IPS DF 4.7 (cell line): ENCODE measurements at regions not wholly inside any gene's neighbourhood (a gene's known extent, or its start where the extent isn't known, plus 50 kb on each side); places are given as distances from the start of the nearest gene placed in this dataset.

Source experiments
- DNase-seq: peaks from one replicate; pipeline ENCODE4 v3.0.0-alpha.2; 2013; ENCODE audit warnings: low spot score; ENCODE audit errors: extremely low read depth

DNA sequence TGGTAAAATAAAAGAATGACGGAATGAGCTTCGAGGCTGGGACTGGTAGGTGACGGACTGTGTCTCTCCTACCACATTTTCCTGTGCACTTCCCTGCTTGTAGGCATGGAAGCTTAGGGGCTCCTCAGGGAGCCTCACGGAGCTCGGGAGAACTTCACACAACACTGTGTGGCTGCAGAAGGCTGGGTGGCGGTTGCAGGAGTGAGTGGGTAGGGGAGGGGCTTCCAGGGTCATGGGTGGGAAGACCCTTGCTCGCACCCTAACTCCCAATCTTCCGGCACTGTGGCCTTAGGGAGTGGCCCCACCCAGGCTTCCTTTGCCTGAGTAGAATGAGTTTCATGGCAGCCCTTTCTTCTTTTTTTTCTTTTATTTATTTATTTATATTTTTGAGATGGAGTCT lies 128.6 kb downstream of the INHBB start:
- DNase-seq, result no peak

DNA sequence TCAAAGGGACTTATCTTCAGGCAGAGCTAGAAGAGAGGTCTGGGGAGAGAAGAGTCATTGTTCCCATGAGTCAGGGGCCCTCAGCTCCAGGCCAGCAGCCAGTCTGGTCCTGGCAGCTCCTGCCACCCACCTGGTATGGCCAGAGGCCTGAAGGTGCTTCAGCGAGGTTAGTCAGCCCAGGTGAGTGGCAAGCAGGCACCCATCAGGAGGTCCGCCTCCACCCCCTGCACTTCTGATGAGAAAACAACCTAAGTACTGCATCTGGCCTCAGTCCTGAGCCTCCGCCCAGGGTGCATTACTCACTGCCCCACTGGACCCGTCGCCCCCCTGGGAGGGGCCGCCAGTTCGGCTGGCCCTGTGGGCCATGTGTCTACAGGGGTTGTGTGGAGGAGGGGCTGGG lies 130.2 kb downstream of the INHBB start:
- no peak for DNase-seq

DNA sequence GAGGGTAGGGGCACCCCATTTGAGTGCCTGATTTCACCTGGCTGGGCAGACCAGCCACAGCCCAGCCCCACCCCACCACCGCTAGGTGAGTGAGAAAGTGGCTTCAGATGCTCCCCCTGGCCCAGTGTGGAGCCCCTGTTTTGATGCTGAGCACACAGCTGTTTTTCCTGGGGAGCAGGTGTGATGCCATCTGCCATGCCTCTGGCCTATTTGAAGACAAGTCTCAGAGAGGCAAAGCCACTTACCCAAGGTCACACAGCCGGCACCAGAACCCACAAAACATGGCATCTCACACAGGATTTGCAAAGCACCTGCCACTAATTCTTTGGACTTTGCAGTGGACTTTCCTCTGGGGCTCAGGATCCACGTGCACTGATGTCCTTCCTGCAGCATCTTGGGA lies 131.3 kb downstream of the INHBB start:
- no peak for DNase-seq

DNA sequence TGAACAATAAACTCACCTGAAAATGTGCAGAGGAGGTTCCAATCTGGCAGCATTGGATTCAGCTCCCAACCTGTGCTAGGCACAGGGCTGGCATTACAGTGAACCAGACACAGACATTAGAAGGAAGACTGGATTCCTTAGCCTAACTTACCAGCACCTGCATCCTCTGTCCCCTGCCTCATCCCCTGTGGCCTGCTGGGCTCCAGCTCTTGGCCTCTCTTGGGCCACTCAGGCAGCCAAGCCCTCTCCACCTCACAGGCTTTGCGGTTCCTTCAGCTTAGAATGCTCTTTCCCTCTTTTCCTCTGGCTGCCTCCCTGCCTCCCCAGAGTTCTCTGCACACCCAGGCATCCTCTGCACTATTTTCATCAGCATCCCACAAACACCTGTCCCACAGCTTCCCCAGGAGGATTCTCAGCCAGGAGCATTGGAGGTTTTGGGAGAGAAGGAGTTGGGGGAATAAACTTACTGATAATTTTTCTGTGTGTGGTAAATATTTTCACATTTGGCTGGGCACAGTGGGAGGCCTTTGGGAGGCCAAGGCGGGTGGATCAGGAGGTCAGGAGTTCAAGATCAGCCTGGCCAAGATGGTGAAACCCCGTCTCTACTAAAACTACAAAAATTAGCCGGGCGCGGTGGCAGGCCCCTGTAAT lies 132.0 kb downstream of the INHBB start:
- DNase-seq, result no peak

DNA sequence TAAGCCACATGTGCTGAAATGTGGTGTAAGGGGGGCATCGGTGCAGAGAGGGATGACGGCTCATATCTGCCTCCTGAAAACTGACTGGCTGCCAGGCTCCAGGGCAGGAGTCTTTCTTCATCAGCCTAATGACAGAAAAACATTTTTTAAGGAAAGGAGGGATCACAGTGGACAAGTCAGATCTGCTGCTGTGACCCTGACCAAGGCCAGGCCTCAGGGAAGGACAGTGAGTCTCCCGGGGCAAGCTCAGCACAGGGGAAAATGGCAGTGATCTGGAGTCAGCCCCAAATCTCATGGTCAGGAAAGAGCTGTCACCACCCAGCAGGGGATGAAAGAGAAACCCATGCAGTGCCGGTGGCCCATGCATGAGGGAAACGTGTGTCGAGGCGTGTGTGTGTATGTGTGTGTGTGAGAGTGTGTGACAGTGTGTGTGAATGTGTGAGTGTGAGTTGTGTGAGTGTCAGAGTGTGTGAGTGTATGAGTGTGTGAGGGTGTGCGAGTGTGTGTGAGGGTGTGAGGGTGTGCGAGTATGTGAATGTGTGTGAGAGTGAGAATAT lies 134.5 kb downstream of the INHBB start:
- DNase-seq, result no peak

DNA sequence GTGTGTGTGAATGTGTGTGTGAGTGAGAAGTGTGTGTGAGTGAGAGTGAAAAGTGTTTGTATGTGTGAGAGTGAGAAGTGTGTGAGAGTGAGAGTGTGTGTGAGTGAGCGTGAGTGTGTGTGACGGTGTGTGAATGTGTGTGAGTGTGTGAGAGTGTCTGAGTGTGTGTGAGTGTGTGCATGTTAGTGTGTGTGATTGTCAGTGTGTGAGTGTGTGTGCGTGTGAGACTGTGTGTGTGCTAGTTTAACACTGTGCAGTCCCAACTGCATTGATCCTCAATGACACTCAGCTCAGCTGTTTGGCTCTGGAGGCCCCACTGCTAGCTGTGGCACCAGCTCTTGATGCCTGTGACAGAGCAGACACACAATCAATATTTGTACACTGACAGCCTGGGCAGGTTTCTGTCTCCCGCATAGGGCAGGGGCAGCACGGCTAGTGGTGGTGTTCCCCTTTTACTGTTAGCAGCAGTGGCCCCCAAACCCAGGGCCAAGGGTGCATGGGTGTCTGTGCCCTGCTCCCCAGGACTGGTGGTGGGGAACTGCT lies 135.0 kb downstream of the INHBB start:
- no peak for DNase-seq

DNA sequence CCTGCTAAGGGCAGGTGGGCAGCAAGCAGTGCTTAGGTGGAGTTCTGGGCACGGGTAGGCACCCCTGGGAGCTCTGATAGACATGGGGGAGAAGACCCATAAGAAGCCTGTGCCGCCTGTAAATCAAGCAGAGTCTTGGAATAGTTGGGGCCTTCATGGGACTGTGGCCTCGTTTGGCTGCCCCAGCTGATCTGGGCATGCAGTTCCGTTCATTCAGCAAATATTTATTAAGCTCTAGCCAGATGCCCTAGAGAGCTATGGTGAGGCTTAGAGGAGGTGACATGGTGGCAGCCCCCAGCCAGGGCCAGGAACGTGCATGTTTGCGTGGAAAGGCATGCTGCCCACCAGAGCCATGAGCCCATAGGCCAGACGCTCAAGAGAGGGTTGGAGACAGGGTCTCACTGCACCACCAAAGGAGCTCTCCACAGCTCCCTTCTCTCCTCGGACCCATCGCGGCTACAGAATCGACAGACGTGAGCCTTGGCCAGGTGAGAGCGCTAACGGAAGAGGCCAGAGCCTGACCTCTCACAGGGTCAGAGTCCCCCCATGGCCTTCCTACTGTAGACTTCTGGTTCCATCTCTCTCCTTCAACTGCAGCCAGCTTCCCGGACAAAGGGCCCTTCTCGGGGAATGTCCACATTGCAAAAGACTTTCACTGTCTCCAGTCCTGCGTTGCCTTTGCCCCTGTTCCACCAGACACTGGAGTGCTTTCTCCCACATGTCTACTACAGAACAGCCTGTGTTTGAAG lies 135.7 kb downstream of the INHBB start:
- no peak for DNase-seq

DNA sequence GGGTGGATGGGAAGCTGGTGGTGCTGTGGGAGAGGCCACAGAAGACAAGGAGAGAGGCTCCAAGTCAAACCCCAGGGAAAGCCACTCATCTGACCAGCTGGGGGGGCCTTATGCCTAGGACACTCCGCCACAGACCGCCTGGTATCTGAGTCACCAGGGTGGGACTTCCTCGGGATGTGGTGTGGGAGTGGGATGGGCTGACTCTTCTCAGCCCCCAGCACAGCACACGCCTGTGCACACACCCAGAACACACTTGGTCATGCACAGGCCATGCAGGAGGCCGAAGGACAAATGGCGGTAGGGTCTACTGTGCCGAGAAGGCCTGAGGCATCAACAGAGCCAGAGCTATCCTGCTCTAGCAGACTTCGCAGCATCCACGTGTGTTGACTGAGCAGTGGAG lies 136.4 kb downstream of the INHBB start:
- DNase-seq, result no peak

DNA sequence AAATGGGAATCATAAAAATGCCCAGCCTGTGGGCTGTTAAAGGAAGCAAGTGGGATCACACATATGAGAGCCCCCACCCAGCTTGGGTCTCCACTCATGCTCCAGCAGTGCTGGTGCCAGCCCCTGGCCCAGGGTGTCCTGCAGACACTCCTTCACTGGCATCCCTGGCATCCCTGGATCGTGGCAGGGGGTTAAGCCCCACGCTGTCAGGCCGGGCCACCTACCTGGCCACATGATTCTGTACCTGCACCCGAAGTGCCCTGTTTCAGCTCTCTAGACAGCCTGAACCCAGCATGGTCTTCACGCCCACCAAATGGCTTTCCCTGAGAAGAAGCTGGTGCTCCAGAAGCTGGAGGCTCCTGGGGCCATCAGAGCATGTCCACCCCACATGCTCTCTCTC lies 137.4 kb downstream of the INHBB start:
- no peak for DNase-seq

DNA sequence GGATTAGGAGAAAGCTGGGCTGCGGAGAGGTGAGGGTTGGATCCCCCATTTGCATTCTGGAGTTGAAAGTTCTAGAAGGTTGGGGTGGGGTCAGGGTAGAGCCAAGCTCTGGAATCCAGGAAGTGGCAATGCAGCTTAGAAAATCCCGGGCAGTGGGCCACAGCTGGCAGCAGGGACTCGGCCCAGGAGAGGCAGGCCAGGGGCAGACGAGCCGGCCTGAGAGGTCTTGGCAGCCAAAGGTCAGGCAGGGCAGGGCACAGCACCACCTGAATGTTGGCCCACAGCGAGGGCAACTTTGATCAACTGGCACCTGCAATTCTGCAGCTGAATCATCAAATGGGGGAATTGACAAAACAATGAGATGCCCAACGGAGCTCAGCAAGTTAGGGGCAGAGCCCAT lies 139.2 kb downstream of the INHBB start:
- no peak for DNase-seq

DNA sequence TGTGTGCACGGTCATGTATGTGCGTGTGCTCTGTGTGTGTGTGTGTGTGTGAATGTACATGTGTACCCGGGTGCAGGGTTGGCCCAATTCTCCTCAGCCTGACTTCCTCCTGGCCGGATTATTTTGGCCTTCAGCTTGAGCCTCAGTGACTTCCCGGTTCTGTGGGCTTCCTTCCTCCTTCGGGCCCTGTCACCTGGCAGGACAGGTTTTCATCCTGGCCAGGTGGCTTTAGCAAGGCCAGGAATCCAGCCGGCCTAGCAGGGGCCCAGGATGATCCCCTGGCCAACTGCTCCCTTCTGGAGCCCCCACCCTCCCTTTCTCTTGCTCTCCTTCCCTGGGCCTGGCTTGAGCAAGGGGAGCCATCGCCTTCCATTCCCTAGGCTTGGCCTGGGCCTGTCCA lies 140.5 kb downstream of the INHBB start:
- no peak for DNase-seq

DNA sequence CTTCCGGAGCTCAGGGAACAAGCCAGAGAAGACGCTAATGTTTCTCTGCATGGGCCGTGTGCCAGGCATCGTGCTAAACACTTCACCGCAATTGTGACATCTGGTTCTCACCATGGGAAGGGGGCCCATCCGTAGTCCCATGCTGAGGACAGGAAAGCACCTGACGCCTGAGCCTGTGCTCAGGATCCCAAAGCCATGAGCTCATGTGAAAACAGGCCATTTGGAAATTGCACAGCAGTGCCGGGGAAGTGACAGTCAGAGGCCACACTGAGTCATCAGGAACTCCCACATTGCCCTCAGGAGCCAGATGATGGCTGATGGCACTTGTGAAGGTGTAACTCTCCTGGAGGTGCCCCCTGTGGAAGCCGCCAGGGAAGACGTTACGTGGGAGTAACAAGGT lies 141.0 kb downstream of the INHBB start:
- DNase-seq, result no peak

DNA sequence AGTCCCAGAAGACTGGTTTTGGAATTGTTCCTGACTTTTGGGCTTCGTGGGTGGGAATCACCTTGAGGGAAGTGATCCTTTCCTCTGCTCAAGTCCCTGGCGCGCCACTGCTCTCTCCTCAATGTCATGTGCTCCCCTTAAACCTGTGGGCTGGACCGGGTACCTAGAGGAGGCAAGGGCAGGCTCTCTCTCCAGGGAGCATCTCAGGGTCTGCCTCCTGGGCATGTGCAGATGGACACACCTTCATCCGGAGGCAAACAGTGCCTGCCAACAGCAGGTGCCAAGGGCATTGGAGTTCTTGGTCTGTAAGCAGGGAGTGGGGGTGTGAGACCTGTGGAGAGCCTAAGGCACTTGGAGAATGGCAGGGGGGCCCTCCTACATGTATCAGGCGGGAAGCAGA lies 142.6 kb downstream of the INHBB start:
- DNase-seq, result no peak

DNA sequence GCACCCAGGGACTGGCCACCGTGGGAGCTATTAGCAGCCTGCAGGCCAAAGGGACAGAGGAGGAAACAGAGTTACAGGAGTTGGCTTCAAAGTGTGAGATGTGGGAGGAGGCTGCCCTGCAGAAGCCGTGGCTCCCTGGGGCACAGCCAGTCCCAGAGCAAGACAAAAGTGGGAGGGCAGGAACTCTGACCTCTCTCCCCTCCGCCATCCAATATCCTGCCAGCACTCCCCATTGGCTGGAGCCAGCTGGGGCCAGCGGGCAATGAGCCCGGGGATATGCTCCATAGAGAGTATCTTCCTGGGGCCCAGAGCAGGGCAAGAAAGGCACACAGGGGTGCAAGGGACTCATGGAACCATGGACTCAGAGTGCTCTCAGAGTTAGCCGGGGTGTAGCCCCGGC lies 143.1 kb downstream of the INHBB start:
- DNase-seq, result no peak

DNA sequence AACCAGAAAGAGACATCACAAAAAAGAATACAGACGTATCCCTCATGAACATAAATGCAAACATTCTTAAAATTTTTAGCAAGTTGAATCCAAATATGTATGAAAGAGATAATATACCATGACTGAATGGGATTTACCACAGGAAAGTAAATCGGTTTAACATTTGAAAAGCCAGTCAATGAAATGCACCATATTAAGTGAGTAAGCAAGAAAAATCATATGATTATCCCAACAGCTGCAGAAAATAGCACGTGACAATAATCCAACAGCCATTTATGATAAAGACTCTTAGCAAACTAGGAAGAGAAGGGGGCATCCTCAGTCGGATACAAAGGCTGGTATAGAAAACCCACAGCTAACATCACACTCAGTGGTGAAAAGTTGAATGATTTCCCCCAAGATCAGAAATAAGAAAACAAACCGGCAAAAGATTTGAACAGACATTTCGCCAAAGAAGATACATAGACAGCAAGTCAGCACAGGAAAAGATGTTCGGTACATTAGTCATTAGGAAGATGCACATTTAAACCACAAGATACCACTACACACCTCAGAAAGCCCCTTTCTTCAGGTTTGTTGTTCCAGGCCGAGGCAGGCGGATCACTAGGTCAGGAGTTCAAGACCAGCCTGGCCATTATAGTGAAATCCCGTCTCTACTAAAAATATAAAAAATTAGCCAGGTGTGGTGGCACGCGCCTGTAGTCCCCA lies 144.3 kb downstream of the INHBB start:
- DNase-seq, result no peak

DNA sequence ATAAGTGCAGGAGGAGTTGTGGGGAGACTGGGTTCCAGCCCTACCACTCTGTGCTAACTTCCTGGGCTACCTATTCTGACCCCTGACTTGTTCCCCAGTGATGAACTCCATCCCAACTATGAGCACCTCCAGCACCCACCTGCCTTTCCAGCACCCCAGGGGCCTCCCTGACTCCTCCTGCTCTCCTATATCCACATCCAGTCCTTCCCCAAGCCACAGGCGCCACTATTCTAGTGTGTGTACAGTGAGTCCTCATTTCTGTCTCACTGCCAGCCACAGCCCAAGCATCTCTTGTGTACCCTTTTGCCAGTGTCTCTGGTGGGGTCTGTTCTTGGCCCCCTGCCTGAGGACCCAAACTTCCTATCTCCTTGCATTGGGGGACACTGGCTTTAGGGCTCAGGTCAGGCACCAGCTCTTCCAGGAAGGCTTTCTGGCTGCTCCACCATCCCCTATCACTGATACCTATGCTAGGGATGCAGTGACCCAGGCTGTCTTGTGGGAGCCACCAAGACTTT lies 145.2 kb downstream of the INHBB start:
- no peak for DNase-seq

DNA sequence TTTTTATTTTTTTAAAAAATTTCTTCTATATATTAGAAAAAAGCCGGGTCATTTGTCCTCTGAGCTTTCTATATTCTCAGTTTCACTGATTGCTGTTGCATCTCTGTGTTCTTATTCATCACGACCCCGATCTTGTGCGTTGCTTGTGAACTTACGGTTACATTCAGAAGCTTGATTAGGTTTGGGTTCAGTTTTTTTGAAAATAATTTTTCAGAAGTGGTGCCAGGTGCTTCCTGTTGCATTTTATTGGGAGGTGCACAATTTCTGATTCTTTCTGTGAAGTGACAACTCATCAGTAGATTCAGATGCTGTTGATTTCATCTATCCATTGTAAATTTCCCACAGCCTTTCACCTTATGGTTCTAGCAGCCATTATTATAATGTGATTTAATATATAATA lies 147.3 kb downstream of the INHBB start:
- no peak for DNase-seq

DNA sequence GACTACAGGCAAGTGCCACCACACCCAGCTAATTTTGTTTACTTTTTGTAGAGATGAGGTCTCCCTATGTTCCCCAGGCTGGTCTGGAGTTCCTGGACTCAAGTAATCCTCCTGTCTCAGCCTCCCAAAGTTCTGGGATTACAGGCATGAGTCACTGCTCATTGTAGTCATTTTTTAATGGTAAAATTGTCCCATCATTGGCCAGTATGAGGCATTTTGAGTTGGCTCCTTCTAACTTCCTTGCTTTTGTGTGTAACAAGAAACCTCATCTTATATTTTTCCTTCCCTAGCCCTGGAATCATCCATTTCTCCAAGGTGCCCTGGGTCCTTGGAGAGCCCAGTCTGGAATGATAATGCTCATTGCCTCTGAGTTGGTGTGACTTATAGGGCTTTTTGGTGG lies 148.5 kb downstream of the INHBB start:
- DNase-seq, result no peak

DNA sequence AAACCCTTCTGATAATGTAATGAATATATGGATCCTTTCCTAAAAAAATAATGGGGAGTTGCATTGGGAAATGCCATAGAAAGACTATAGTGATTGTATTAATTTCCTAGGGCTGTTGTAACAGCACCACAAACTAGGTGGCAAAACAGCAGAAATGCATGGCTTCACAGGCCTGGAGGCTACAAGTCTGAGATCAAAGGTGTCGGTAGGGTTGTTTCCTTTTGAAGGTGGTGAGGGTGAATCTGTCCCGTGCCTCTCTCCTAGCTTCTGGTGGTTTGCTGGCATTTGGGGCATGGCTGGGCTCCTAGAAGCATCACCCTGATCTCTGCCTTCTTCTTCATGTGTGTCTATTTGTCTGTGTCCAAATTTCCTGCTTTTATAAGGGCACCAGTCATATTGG lies 149.7 kb downstream of the INHBB start:
- DNase-seq, result no peak

DNA sequence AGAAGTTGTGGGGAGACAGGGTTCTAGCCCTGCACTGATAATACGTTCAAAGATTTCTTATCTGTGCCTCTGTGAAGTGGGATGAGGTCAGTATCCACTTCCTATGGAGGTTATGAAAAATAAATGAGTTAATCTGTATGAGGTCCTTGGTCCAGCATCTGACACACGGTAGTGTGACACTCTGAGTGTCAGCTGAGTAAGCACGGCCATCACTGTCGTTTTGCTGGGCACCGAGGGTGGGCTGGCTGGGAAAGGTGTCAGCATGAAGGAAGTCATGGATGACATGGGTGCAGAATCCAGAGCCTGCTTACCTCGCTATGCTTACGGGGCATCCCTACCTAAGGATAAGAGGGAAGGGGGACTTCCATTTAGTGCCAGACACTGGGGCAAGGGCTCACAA lies 150.3 kb downstream of the INHBB start:
- DNase-seq, result no peak

DNA sequence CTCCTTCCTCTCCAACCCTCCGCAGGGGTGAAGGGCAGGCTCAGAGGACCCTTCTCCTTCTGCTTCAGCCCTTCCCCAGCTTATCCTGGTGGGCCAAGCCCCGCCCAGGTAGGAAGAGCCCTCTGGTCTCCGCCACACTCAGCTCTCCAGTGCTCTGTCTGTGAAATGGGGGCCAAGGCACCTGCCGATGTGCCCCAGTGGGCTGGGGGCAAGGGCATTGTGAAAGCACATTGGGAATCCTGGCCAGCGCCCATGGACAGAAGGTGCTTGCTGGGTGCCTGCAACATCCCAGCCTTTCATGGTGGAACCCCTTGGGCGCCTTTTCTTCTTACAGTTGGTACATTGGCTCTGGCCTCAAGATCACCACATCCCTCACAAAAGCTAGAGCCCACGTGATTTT lies 150.8 kb downstream of the INHBB start:
- no peak for DNase-seq
